ENCODE measurements at regions not wholly inside any gene's neighbourhood (a gene's known extent, or its start where the extent isn't known, plus 50 kb on each side); places are given as distances from the start of the nearest gene placed in this dataset.

- Histone ChIP-seq H3K27me3 (ENCODE audit: insufficient read depth, poor library complexity, severe bottlenecking) (no peaks in the 10 kb centered on the region), H3K4me3 (replicated peaks; ENCODE audit: insufficient read depth, low read length) (no peak overlapping the region), H3K27ac (replicated peaks) (no peak overlapping the region)
- no peak for DNase-seq (ENCODE audit: low read depth in 1 of 2, low spot score in 1 of 2)
- no peak for TF ChIP-seq SPI1 (IDR thresholded peaks at IDR 0.05; ENCODE audit: borderline replicate concordance, low read depth)
- no peak for TF ChIP-seq POLR2AphosphoS5 (IDR thresholded peaks at IDR 0.05; ENCODE audit: low read depth)
- TF ChIP-seq REST (IDR thresholded peaks at IDR 0.05; ENCODE audit: insufficient replicate concordance, low read depth), result no peak
Observed at GRCh38 chr16:77488652-77489051, 53.8 kb upstream of the ADAMTS18 start.

- no peaks in the 10 kb centered on the region for H3K27me3 ChIP-seq (ENCODE audit: insufficient read depth, poor library complexity, severe bottlenecking)
- no peak overlapping the region for H3K4me3 ChIP-seq (replicated peaks; ENCODE audit: insufficient read depth, low read length)
- DNase-seq (ENCODE audit: low read depth in 1 of 2, low spot score in 1 of 2), result no peak
- no peak overlapping the region for H3K27ac ChIP-seq (replicated peaks)
- TF ChIP-seq SPI1 (IDR thresholded peaks at IDR 0.05; ENCODE audit: borderline replicate concordance, low read depth), result no peak
- no peak for TF ChIP-seq POLR2AphosphoS5 (IDR thresholded peaks at IDR 0.05; ENCODE audit: low read depth)
- no peak for TF ChIP-seq REST (IDR thresholded peaks at IDR 0.05; ENCODE audit: insufficient replicate concordance, low read depth)
- no peak for TF ChIP-seq CTCF (IDR thresholded peaks at IDR 0.05; ENCODE audit: insufficient read depth, low read length)
- TF ChIP-seq GABPA (IDR thresholded peaks at IDR 0.05; ENCODE audit: low read depth), result no peak
Observed at GRCh38 chr16:77491091-77491490, 56.3 kb upstream of the ADAMTS18 start.

- no peak overlapping the region for H3K27ac ChIP-seq (replicated peaks)
- no peaks in the 10 kb centered on the region for H3K27me3 ChIP-seq (ENCODE audit: insufficient read depth, poor library complexity, severe bottlenecking)
- TF ChIP-seq POLR2AphosphoS5 (IDR thresholded peaks at IDR 0.05; ENCODE audit: low read depth), result no peak
- TF ChIP-seq GABPA (IDR thresholded peaks at IDR 0.05; ENCODE audit: low read depth), result no peak
- TF ChIP-seq CTCF (IDR thresholded peaks at IDR 0.05; ENCODE audit: insufficient read depth, low read length), result no peak
- no peak for TF ChIP-seq REST (IDR thresholded peaks at IDR 0.05; ENCODE audit: insufficient replicate concordance, low read depth)
- no peak for TF ChIP-seq SPI1 (IDR thresholded peaks at IDR 0.05; ENCODE audit: borderline replicate concordance, low read depth)
- DNase-seq (ENCODE audit: low read depth in 1 of 2, low spot score in 1 of 2), result no peak
- H3K4me3 ChIP-seq (replicated peaks; ENCODE audit: insufficient read depth, low read length), result no peak overlapping the region
Observed at GRCh38 chr16:77496934-77497333, 62.1 kb upstream of the ADAMTS18 start.

All from HL-60 (cell line).